ENCODE measurements at regions not wholly inside any gene's neighbourhood (a gene's known extent, or its start where the extent isn't known, plus 50 kb on each side); places are given as distances from the start of the nearest gene placed in this dataset.

DNA sequence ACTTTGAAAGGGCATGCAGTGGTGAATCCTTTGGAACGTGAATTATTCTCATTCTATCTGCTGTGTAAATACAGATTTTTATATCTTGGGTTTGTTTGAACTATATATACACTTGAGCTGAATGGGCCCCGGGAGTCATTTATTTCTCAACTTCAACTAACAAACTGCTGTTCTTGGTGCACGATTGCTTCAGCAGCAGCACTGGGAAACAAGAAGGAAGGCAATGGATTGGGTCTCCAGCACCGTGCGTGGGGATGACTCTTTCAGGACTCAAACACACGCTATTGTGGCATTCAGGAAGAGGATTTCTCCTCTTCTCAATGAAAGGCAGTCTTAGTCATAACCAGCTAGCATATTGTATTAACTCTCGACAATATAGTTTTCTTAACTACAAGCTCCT, 226.0 kb upstream of the NFE2L3 start:
- 74 to 80% methylated on average over 5 to 7 of the region's 7 CpGs for WGBS, 2 experiments
- H3K9me3 ChIP-seq (ENCODE audit: control insufficient read depth, low read length) = no peaks in the 10 kb centered on the region
- no peaks in the 10 kb centered on the region for H3K4me1 ChIP-seq (ENCODE audit: control insufficient read depth, insufficient read depth, low read length)
- no peak overlapping the region for H3K27ac ChIP-seq (ENCODE audit: insufficient read depth, low read depth, low read length, poor library complexity, severe bottlenecking)
- H3K36me3 ChIP-seq (ENCODE audit: control insufficient read depth, insufficient read depth, low read length) = no peaks in the 10 kb centered on the region
- H3K27me3 ChIP-seq (ENCODE audit: control insufficient read depth, insufficient read depth, low read length, poor library complexity, severe bottlenecking) = no peaks in the 10 kb centered on the region
- no peak overlapping the region for H3K4me3 ChIP-seq (ENCODE audit: insufficient read depth, low read depth, low read length)

- no peaks in the 10 kb centered on the region for H3K4me1 ChIP-seq (ENCODE audit: control insufficient read depth, insufficient read depth, low read length)
- no peaks in the 10 kb centered on the region for H3K9me3 ChIP-seq (ENCODE audit: control insufficient read depth, low read length)
- WGBS, 2 experiments = 92 to 100% methylated on average over 2 of the region's 2 CpGs
- H3K36me3 ChIP-seq (ENCODE audit: control insufficient read depth, insufficient read depth, low read length) = no peaks in the 10 kb centered on the region
- no peaks in the 10 kb centered on the region for H3K27me3 ChIP-seq (ENCODE audit: control insufficient read depth, insufficient read depth, low read length, poor library complexity, severe bottlenecking)
- H3K4me3 ChIP-seq (ENCODE audit: insufficient read depth, low read depth, low read length) = no peak overlapping the region
- H3K27ac ChIP-seq (ENCODE audit: insufficient read depth, low read depth, low read length, poor library complexity, severe bottlenecking) = no peak overlapping the region
Observed at GRCh38 chr7:25926451-25926850, 225.5 kb upstream of the NFE2L3 start.

GRCh38 chr7:25926891-25927625, 224.9 kb upstream of the NFE2L3 start:
- H3K36me3 ChIP-seq (ENCODE audit: control insufficient read depth, insufficient read depth, low read length) = no peaks in the 10 kb centered on the region
- H3K9me3 ChIP-seq (ENCODE audit: control insufficient read depth, low read length) = no peaks in the 10 kb centered on the region
- WGBS, 2 experiments = 88 to 89% methylated on average over 7 of the region's 7 CpGs
- no peak overlapping the region for H3K4me3 ChIP-seq (ENCODE audit: insufficient read depth, low read depth, low read length)
- H3K4me1 ChIP-seq (ENCODE audit: control insufficient read depth, insufficient read depth, low read length) = no peaks in the 10 kb centered on the region
- no peaks in the 10 kb centered on the region for H3K27me3 ChIP-seq (ENCODE audit: control insufficient read depth, insufficient read depth, low read length, poor library complexity, severe bottlenecking)
- H3K27ac ChIP-seq (ENCODE audit: insufficient read depth, low read depth, low read length, poor library complexity, severe bottlenecking) = no peak overlapping the region

DNA sequence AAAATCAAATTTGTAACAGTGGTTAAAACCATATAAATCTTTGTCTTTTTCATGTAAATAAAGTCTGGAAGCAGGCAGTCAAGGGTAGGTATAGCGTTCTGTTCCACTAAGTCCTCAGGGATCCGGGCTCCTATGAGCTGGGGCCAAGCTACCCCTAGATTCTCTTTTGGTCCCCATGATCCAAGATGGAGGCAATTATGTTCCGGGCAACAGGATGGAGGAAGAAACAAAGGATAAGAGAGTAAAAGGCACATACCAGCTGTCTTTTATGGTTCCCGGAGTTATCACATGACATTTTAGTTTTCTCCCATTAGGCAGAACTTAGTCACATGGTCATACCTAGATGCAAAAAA, 224.4 kb upstream of the NFE2L3 start:
- 96 to 97% methylated on average over 4 of the region's 4 CpGs for WGBS, 2 experiments
- no peaks in the 10 kb centered on the region for H3K9me3 ChIP-seq (ENCODE audit: control insufficient read depth, low read length)
- H3K4me3 ChIP-seq (ENCODE audit: insufficient read depth, low read depth, low read length) = no peak overlapping the region
- H3K36me3 ChIP-seq (ENCODE audit: control insufficient read depth, insufficient read depth, low read length) = no peaks in the 10 kb centered on the region
- no peak overlapping the region for H3K27ac ChIP-seq (ENCODE audit: insufficient read depth, low read depth, low read length, poor library complexity, severe bottlenecking)
- no peaks in the 10 kb centered on the region for H3K27me3 ChIP-seq (ENCODE audit: control insufficient read depth, insufficient read depth, low read length, poor library complexity, severe bottlenecking)
- H3K4me1 ChIP-seq (ENCODE audit: control insufficient read depth, insufficient read depth, low read length) = no peaks in the 10 kb centered on the region

DNA sequence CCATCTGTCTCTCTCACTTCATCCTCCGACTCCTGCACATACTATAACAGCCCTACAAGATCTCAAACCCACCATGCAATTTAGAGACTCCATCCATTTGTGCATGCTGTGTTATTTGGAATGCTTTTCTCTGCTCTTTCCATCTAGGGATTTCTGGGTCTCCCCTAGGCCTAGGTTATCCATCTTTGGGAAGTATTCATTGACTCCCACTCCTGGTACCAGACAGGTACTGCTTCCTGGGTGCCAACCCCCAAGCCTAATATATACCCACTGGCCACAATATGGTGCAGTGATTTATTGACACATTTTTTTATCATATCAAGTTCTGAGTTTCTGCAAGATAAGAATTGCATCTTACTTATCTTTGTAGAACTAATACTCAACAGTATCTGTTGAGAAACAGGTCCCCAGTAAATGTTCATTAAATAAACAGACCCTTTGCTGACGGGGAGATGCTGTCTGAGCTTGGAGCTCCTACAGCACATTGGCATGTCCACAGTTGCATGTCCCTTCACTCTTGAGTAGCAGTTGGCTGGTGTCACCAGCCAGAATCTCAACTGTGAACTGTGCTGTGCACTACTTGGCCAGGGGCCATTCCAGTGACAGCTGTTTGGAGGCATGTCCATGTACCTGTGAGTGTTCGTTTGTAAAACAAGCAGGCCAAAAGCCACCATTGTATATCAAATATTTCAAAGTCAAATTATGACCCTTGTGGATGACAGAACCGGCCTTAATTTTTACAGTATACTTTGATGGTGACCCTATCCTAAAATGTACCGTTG, 223.3 kb upstream of the NFE2L3 start:
- no peaks in the 10 kb centered on the region for H3K27me3 ChIP-seq (ENCODE audit: control insufficient read depth, insufficient read depth, low read length, poor library complexity, severe bottlenecking)
- no peaks in the 10 kb centered on the region for H3K4me1 ChIP-seq (ENCODE audit: control insufficient read depth, insufficient read depth, low read length)
- no peak overlapping the region for H3K4me3 ChIP-seq (ENCODE audit: insufficient read depth, low read depth, low read length)
- no peaks in the 10 kb centered on the region for H3K36me3 ChIP-seq (ENCODE audit: control insufficient read depth, insufficient read depth, low read length)
- WGBS, 2 experiments = 93 to 95% methylated on average over 5 of the region's 5 CpGs
- no peak overlapping the region for H3K27ac ChIP-seq (ENCODE audit: insufficient read depth, low read depth, low read length, poor library complexity, severe bottlenecking)
- no peaks in the 10 kb centered on the region for H3K9me3 ChIP-seq (ENCODE audit: control insufficient read depth, low read length)

- WGBS, 2 experiments = 93 to 98% methylated on average over 5 of the region's 5 CpGs
- Histone ChIP-seq H3K4me3 (ENCODE audit: insufficient read depth, low read depth, low read length) (no peak overlapping the region), H3K36me3 (ENCODE audit: control insufficient read depth, insufficient read depth, low read length) (no peaks in the 10 kb centered on the region), H3K27ac (ENCODE audit: insufficient read depth, low read depth, low read length, poor library complexity, severe bottlenecking) (no peak overlapping the region), H3K27me3 (ENCODE audit: control insufficient read depth, insufficient read depth, low read length, poor library complexity, severe bottlenecking) (no peaks in the 10 kb centered on the region), H3K9me3 (ENCODE audit: control insufficient read depth, low read length) (no peaks in the 10 kb centered on the region), H3K4me1 (ENCODE audit: control insufficient read depth, insufficient read depth, low read length) (no peaks in the 10 kb centered on the region)
Observed at GRCh38 chr7:25929448-25929847, 222.6 kb upstream of the NFE2L3 start.

DNA sequence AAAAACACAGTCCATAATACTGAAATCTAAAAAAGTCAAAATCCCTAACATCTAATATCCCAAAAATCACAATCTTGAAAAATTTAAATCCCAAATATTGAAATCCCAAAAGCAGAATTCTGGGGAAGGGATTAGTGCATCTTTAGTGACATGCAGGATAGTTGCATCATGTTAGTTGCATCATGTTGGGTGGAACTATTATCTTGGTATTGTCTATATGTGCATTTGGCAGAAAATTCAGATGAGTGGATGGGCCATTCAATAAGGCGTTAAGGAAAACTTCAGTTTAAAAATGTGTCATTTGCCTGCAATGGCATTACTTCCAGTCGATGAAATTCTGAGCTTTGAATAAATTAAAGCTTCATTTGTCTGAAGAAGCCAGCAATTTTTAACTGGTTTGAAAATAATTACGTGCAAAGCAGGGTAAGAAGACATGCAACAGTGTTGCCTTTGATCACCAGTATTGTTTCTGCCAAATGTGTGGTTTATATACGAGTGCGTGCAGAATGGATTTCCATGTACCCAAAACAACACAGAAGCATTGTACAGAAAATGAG, 221.4 kb upstream of the NFE2L3 start:
- H3K4me3 ChIP-seq (ENCODE audit: insufficient read depth, low read depth, low read length) = no peak overlapping the region
- H3K27ac ChIP-seq (ENCODE audit: insufficient read depth, low read depth, low read length, poor library complexity, severe bottlenecking) = no peak overlapping the region
- 91 to 94% methylated on average over 5 of the region's 5 CpGs for WGBS, 2 experiments
- H3K36me3 ChIP-seq (ENCODE audit: control insufficient read depth, insufficient read depth, low read length) = no peaks in the 10 kb centered on the region
- H3K9me3 ChIP-seq (ENCODE audit: control insufficient read depth, low read length) = no peaks in the 10 kb centered on the region
- no peaks in the 10 kb centered on the region for H3K27me3 ChIP-seq (ENCODE audit: control insufficient read depth, insufficient read depth, low read length, poor library complexity, severe bottlenecking)
- no peaks in the 10 kb centered on the region for H3K4me1 ChIP-seq (ENCODE audit: control insufficient read depth, insufficient read depth, low read length)

- H3K36me3 ChIP-seq (ENCODE audit: control insufficient read depth, insufficient read depth, low read length) = no peaks in the 10 kb centered on the region
- H3K4me3 ChIP-seq (ENCODE audit: insufficient read depth, low read depth, low read length) = no peak overlapping the region
- 100% methylated on average over 1 of the region's 1 CpG for WGBS, 2 experiments
- H3K27me3 ChIP-seq (ENCODE audit: control insufficient read depth, insufficient read depth, low read length, poor library complexity, severe bottlenecking) = no peaks in the 10 kb centered on the region
- H3K4me1 ChIP-seq (ENCODE audit: control insufficient read depth, insufficient read depth, low read length) = no peaks in the 10 kb centered on the region
- no peak overlapping the region for H3K27ac ChIP-seq (ENCODE audit: insufficient read depth, low read depth, low read length, poor library complexity, severe bottlenecking)
- H3K9me3 ChIP-seq (ENCODE audit: control insufficient read depth, low read length) = no peaks in the 10 kb centered on the region
Observed at GRCh38 chr7:25931156-25931555, 220.8 kb upstream of the NFE2L3 start.

GRCh38 chr7:25933921-25934320, 218.1 kb upstream of the NFE2L3 start:
- Histone ChIP-seq H3K4me3 (ENCODE audit: insufficient read depth, low read depth, low read length) (no peak overlapping the region), H3K27me3 (ENCODE audit: control insufficient read depth, insufficient read depth, low read length, poor library complexity, severe bottlenecking) (no peaks in the 10 kb centered on the region), H3K36me3 (ENCODE audit: control insufficient read depth, insufficient read depth, low read length) (no peaks in the 10 kb centered on the region), H3K27ac (ENCODE audit: insufficient read depth, low read depth, low read length, poor library complexity, severe bottlenecking) (no peak overlapping the region), H3K4me1 (ENCODE audit: control insufficient read depth, insufficient read depth, low read length) (no peaks in the 10 kb centered on the region), H3K9me3 (ENCODE audit: control insufficient read depth, low read length) (no peaks in the 10 kb centered on the region)
- WGBS, 2 experiments = 96% methylated on average over 1 of the region's 1 CpG

GRCh38 chr7:25940086-25940906, 211.7 kb upstream of the NFE2L3 start:
- no peaks in the 10 kb centered on the region for H3K36me3 ChIP-seq (ENCODE audit: control insufficient read depth, insufficient read depth, low read length)
- H3K4me1 ChIP-seq (ENCODE audit: control insufficient read depth, insufficient read depth, low read length) = peaks cover 6% of the 10 kb centered on the region
- H3K27ac ChIP-seq (ENCODE audit: insufficient read depth, low read depth, low read length, poor library complexity, severe bottlenecking) = no peak overlapping the region
- H3K9me3 ChIP-seq (ENCODE audit: control insufficient read depth, low read length) = no peaks in the 10 kb centered on the region
- WGBS, 2 experiments = 77 to 83% methylated on average over 8 of the region's 8 CpGs
- H3K4me3 ChIP-seq (ENCODE audit: insufficient read depth, low read depth, low read length) = no peak overlapping the region
- no peaks in the 10 kb centered on the region for H3K27me3 ChIP-seq (ENCODE audit: control insufficient read depth, insufficient read depth, low read length, poor library complexity, severe bottlenecking)
